ENCODE measurements at regions not wholly inside any gene's neighbourhood (a gene's known extent, or its start where the extent isn't known, plus 50 kb on each side); places are given as distances from the start of the nearest gene placed in this dataset.
"Not testable (repeated sequence)": the region's sequence is repeated elsewhere in the genome, so short reads cannot be mapped to it uniquely, and the experiment has no call there.

- DNase-seq, result not testable (repeated sequence)
Observed at GRCh38 chr2:89161626-89162025, 470.2 kb downstream of the RPIA start.

- not testable (repeated sequence) for DNase-seq
Observed at GRCh38 chr2:89170506-89171173, 479.2 kb downstream of the RPIA start.

- not testable (repeated sequence) for DNase-seq
Observed at GRCh38 chr2:89171174-89171519, 479.7 kb downstream of the RPIA start.

GRCh38 chr2:89177004-89177403 lies 485.5 kb downstream of the RPIA start:
- not testable (repeated sequence) for DNase-seq

DNA sequence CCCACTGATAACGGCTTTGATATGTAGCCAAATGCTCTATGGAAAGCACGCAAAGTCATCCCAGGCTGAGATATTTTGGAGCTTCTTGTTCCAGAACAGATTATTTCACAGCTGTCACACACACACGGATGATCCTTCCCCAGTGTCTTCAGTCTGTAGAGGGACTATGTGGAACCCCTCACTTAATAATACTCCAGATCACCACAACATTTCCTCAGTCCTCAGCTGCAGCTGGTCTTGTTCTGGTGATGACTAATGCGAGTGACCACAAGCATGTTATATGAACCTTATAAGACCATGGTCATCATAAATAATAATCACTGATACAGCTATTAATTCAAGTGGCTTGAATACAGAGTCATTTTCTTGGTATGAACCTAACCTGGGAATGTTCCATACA lies 490.7 kb downstream of the RPIA start:
- DNase-seq, result not testable (repeated sequence)

DNA sequence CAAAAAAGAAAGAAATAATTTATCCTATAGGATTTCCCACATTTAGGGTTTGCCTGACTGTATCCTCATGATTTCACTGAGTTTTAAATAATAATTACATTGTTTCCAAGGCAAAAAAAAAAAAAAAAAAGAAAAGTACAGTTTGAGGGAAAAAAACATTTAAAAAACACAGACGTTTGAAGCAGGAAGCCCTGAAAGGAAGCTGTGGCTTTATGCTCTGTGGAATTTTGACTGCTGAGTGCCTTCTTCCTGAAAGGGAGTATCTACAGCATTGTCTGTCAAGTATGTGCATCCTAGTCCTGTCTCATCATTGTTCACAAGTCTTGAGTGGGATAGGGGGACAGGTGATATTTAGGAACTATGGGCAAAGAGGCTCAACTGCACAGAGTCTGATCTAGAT lies 493.3 kb downstream of the RPIA start:
- not testable (repeated sequence) for DNase-seq

GRCh38 chr2:89195636-89196251 lies 504.3 kb downstream of the RPIA start:
- DNase-seq, result not testable (repeated sequence)

- DNase-seq, result not testable (repeated sequence)
Observed at GRCh38 chr2:89196719-89197118, 505.2 kb downstream of the RPIA start.

- not testable (repeated sequence) for DNase-seq
Observed at GRCh38 chr2:89198026-89198425, 506.6 kb downstream of the RPIA start.

DNA sequence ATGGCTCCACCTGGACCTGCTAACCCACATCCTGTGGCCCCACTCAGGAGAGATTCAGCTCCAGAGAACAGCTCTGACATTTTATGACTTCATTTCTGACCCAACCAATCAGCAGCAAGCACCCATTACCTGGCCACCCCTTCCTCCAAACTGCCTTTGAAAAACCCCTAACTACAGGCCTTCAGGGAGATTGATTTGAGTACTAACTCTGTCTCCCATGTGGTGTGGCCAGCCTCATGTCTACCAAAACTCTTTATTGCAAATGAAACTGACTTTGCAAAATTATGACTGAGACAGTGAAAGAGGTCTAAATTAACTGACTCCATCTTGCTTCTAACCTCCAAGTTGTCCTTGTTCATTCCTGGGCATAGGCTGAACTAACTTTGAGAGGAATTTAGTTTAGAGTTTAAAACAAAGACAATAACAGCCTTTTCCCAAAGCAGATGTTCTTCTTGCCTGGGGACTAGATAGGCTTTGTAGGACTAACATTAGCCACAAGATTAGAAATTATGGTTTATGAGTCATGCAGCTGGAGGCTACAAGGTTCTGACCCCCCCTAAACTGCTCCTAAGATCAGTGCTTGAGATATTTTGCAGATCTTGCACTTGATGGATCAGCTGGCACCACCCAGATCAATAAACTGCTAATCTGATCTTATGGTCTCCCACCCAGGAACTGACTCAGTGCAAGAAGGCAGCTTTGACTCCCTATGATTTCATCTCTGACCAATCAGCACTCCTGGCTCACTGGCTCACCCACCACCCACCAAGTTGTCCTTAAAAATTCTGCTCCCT lies 508.2 kb downstream of the RPIA start:
- peak; percentile 4 for DNase-seq

GRCh38 chr2:89200247-89200527 lies 508.7 kb downstream of the RPIA start:
- peak; percentile 39 for DNase-seq

- DNase-seq, result not testable (repeated sequence)
Observed at GRCh38 chr2:89202518-89202917, 511.0 kb downstream of the RPIA start.

GRCh38 chr2:89205153-89205552 lies 513.7 kb downstream of the RPIA start:
- peak; percentile 19 for DNase-seq

DNA sequence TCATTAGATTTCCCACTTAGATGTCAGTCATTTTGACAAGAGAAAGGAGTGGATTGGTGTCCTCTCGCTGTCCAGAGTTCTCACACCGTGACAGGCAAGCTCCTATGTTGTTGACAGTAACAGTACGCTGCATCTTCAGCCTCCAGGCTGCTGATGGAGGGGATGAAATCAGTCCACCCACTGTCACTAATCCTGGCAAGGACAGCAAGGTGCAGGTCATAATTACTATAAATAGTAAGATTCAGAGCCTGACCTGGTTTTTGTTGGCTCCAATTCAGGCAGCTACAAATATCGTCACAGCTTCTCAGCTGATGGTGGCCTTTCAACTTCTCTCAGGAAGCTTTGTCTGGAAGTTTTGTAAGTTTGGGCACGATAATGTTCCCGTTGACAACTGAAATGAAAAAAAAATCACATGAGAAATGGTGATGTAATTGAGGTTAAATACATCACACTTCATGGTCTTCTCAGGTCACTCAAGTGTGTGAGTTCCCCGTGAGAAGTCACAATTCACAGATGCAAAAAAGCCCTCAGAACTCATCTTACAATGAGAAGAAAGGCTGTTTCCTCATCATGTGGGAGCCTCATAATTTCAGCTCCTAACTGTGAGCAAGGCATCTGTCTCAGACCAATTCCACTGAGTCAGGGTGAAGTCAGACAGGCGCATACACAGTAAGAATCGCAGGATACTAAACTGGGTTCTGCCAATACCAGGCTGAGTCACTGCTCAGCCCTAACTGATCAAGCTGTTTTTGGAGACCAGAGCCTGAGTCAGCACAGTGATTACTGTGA lies 516.9 kb downstream of the RPIA start:
- DNase-seq, result not testable (repeated sequence)

GRCh38 chr2:89213151-89213550 lies 521.7 kb downstream of the RPIA start:
- peak; percentile 4 for DNase-seq

- DNase-seq, result not testable (repeated sequence)
Observed at GRCh38 chr2:89213811-89214210, 522.3 kb downstream of the RPIA start.

DNA sequence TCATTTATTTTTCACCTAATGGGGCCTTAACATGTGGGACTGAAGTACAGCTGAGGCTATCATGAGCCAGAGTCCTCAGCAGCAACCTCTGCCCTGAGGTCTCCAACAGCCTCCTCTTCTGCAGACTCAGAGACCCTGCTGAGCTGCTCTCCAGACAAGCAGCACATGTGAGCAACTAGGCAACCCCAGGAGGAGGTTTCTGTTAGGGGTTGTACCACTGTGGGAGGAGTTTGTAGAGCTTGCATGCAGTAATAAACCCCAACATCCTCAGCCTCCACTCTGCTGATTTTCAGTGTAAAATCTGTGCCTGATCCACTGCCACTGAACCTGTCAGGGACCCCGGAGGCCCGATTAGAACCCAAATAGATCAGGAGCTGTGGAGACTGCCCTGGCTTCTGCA lies 530.0 kb downstream of the RPIA start:
- not testable (repeated sequence) for DNase-seq

GRCh38 chr2:89222063-89222732 lies 530.7 kb downstream of the RPIA start:
- not testable (repeated sequence) for DNase-seq

DNA sequence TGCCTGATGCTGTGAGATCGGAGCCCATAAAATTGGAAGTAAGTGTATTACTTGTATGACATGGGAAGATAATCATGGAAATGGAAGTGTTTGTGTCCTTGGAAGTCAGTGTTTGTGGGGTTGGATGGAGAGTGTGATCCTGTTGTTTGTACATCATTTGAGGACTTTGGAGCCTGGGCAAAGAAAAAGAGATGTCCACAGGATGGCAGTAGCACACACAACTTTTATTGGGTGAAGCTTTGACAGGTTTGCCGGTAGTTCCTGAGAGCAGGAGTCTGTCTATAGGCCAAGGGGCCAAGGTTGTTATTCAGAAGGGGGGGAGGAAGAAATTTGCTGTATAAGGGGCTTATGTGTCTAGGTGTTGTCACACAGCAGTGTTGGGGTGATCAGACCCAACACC lies 533.3 kb downstream of the RPIA start:
- not testable (repeated sequence) for DNase-seq

GRCh38 chr2:89229979-89230378 lies 538.5 kb downstream of the RPIA start:
- not testable (repeated sequence) for DNase-seq

DNA sequence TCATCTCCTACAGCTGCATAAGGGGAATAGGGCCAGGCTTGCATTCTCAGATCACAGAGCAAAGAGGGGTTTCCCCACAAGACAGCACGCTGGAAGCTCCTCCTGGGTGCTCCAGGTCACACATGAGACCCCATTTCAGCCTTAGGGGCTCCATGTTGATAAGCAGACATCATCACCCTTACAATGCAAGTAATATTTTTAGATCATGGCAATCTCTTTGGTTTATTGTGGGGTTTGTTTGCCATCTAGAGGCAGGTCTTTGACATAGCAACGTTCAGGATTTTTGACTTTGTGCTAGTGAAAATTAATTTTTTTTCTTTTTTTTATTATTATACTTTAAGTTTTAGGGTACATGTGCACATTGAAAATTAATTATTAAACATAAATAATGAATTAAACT lies 539.8 kb downstream of the RPIA start:
- DNase-seq, result not testable (repeated sequence)

- not testable (repeated sequence) for DNase-seq
Observed at GRCh38 chr2:89233931-89234330, 542.5 kb downstream of the RPIA start.

All from activated CD4-positive, alpha-beta T cell treated with anti-CD3 and anti-CD28 coated beads, Interleukin-10, Interleukin-2, amounts not matched to agents 100 ng/mL and 50 ng/mL, durations not matched to agents 16 hours and 8 hours (primary cell).